ENCODE measurements at regions not wholly inside any gene's neighbourhood (a gene's known extent, or its start where the extent isn't known, plus 50 kb on each side); places are given as distances from the start of the nearest gene placed in this dataset.

DNA sequence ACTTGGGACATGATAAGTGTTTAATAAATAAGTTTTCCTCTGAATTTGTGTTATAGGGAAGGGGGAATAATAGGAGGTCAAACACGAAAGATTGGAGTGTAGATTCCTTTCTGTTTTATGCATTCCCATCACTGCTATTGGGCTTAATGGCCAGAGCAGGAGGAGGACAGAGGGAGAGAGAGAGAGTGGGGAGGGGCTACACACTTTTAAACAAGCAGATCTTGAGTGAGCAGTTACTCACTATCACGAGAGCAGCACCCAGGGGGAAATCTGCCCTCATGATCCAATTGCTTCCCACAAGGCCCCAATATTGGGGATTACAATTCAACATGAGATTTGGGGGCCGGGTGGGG is 505.0 kb downstream of the GRIN2A start:
- no peak for TF ChIP-seq TAF1 (IDR thresholded peaks at IDR 0.05; ENCODE audit: low read depth)
- TF ChIP-seq YY1 (IDR thresholded peaks at IDR 0.05; ENCODE audit: low read depth), result no peak
- TF ChIP-seq, protein P1, sequence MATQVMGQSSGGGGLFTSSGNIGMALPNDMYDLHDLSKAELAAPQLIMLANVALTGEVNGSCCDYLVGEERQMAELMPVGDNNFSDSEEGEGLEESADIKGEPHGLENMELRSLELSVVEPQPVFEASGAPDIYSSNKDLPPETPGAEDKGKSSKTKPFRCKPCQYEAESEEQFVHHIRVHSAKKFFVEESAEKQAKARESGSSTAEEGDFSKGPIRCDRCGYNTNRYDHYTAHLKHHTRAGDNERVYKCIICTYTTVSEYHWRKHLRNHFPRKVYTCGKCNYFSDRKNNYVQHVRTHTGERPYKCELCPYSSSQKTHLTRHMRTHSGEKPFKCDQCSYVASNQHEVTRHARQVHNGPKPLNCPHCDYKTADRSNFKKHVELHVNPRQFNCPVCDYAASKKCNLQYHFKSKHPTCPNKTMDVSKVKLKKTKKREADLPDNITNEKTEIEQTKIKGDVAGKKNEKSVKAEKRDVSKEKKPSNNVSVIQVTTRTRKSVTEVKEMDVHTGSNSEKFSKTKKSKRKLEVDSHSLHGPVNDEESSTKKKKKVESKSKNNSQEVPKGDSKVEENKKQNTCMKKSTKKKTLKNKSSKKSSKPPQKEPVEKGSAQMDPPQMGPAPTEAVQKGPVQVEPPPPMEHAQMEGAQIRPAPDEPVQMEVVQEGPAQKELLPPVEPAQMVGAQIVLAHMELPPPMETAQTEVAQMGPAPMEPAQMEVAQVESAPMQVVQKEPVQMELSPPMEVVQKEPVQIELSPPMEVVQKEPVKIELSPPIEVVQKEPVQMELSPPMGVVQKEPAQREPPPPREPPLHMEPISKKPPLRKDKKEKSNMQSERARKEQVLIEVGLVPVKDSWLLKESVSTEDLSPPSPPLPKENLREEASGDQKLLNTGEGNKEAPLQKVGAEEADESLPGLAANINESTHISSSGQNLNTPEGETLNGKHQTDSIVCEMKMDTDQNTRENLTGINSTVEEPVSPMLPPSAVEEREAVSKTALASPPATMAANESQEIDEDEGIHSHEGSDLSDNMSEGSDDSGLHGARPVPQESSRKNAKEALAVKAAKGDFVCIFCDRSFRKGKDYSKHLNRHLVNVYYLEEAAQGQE (IDR thresholded peaks at IDR 0.05; ENCODE audit: low read depth), result no peak
- no peak for TF ChIP-seq ZBTB7A (IDR thresholded peaks at IDR 0.05; ENCODE audit: low read depth)
- no peak for TF ChIP-seq FOXM1 (IDR thresholded peaks at IDR 0.05; ENCODE audit: borderline replicate concordance, low read depth)

Measured in Ishikawa (cell line).